Daoy (cell line): ENCODE measurements at regions not wholly inside any gene's neighbourhood (a gene's known extent, or its start where the extent isn't known, plus 50 kb on each side); places are given as distances from the start of the nearest gene placed in this dataset.
A peak's percentile ranks its signal among the peaks of the same experiment; 100 is the strongest.

Source experiments
- DNase-seq: peaks from one replicate; pipeline ENCODE4 v3.0.0-alpha.2; 2015; ENCODE audit warnings: low read depth

- DNase-seq = no peak
Measured at GRCh38 chr17:12438212-12438611, 227.5 kb upstream of the MYOCD start.

GRCh38 chr17:12438813-12439586 lies 226.7 kb upstream of the MYOCD start:
- no peak for DNase-seq

GRCh38 chr17:12445331-12445730 lies 220.4 kb upstream of the MYOCD start:
- DNase-seq = no peak

GRCh38 chr17:12457493-12457892 lies 208.2 kb upstream of the MYOCD start:
- no peak for DNase-seq

- no peak for DNase-seq
Measured at GRCh38 chr17:12459736-12460135, 206.0 kb upstream of the MYOCD start.

- no peak for DNase-seq
Measured at GRCh38 chr17:12463102-12463501, 202.6 kb upstream of the MYOCD start.

- DNase-seq = no peak
Measured at GRCh38 chr17:12472252-12473173, 193.2 kb upstream of the MYOCD start.

- no peak for DNase-seq
Measured at GRCh38 chr17:12478311-12478710, 187.4 kb upstream of the MYOCD start.

GRCh38 chr17:12485361-12485906 lies 180.3 kb upstream of the MYOCD start:
- DNase-seq = peak; percentile 62

GRCh38 chr17:12489325-12489724 lies 176.4 kb upstream of the MYOCD start:
- DNase-seq = no peak

- no peak for DNase-seq
Measured at GRCh38 chr17:12492450-12492849, 173.2 kb upstream of the MYOCD start.

GRCh38 chr17:12505866-12506265 lies 159.8 kb upstream of the MYOCD start:
- no peak for DNase-seq

GRCh38 chr17:12507026-12507595 lies 158.6 kb upstream of the MYOCD start:
- DNase-seq = no peak

GRCh38 chr17:12509801-12510200 lies 155.9 kb upstream of the MYOCD start:
- DNase-seq = no peak

GRCh38 chr17:12510535-12510934 lies 155.2 kb upstream of the MYOCD start:
- no peak for DNase-seq

- DNase-seq = no peak
Measured at GRCh38 chr17:12512694-12513355, 152.9 kb upstream of the MYOCD start.

- DNase-seq = no peak
Measured at GRCh38 chr17:12514596-12514995, 151.1 kb upstream of the MYOCD start.

GRCh38 chr17:12519956-12520594 lies 145.6 kb upstream of the MYOCD start:
- DNase-seq = peak; percentile 75

GRCh38 chr17:12521416-12521815 lies 144.3 kb upstream of the MYOCD start:
- peak; percentile 29 for DNase-seq

- DNase-seq = no peak
Measured at GRCh38 chr17:12522336-12522735, 143.4 kb upstream of the MYOCD start.

- peak; percentile 82 for DNase-seq
Measured at GRCh38 chr17:12522743-12523183, 142.9 kb upstream of the MYOCD start.
